GM12891 (cell line): ENCODE measurements at regions not wholly inside any gene's neighbourhood (a gene's known extent, or its start where the extent isn't known, plus 50 kb on each side); places are given as distances from the start of the nearest gene placed in this dataset.
"Not testable (repeated sequence)": the region's sequence is repeated elsewhere in the genome, so short reads cannot be mapped to it uniquely, and the experiment has no call there.

Experiments
- DNase-seq: peaks from one replicate; pipeline ENCODE4 v3.0.0; 2011; ENCODE audit warnings: low spot score; ENCODE audit not compliant: insufficient read length
- FAIRE-seq: peaks from 2 replicates; lab custom pipeline; 2011; peaks lifted over from hg19 to GRCh38; lab: Jason Lieb, UNC
- PAX5 ChIP-seq: IDR thresholded peaks from 2 replicates; pipeline ENCODE4 v1.6.1; 2011; ENCODE audit warnings: low read length, moderate library complexity, mild to moderate bottlenecking; ENCODE audit not compliant: insufficient read depth, severe bottlenecking
- POLR2A ChIP-seq: IDR thresholded peaks from 2 replicates; pipeline ENCODE4 v1.6.1; 2011; ENCODE audit warnings: low read depth, low read length, control low read depth
- POLR2AphosphoS5 ChIP-seq: IDR thresholded peaks from 2 replicates; pipeline ENCODE4 v1.6.1; 2011; ENCODE audit warnings: low read depth, low read length, control low read depth
- POU2F2 ChIP-seq: IDR thresholded peaks from 2 replicates; pipeline ENCODE4 v1.6.1; 2011; ENCODE audit warnings: low read depth, mild to moderate bottlenecking, control low read depth, low read length, moderate library complexity
- SPI1 ChIP-seq: IDR thresholded peaks from 2 replicates; pipeline ENCODE4 v1.6.1; 2011; ENCODE audit warnings: low read depth, low read length, control low read depth
- TAF1 ChIP-seq: IDR thresholded peaks from 2 replicates; pipeline ENCODE4 v1.6.1; 2011; ENCODE audit warnings: low read depth, low read length, control low read depth

- TF ChIP-seq POLR2AphosphoS5 (no peak), POLR2A (no peak), TAF1 (no peak), SPI1 (no peak), POU2F2 (no peak), PAX5 (no peak)
- no peak for FAIRE-seq
- no peak for DNase-seq
Observed at GRCh38 chr5:106459541-106459940, 1211.2 kb downstream of the EFNA5 start.

- DNase-seq (no peak), FAIRE-seq (no peak)
- no peak for TF ChIP-seq PAX5
Observed at GRCh38 chr5:106454651-106455415, 1215.9 kb downstream of the EFNA5 start.

- TF ChIP-seq POLR2A (no peak), SPI1 (no peak), POLR2AphosphoS5 (no peak), POU2F2 (no peak), TAF1 (no peak), PAX5 (no peak)
- DNase-seq: no peak
- FAIRE-seq: no peak
Observed at GRCh38 chr5:106454050-106454449, 1216.7 kb downstream of the EFNA5 start.

GRCh38 chr5:106451998-106452397, 1218.7 kb downstream of the EFNA5 start:
- FAIRE-seq (no peak), DNase-seq (no peak)
- no peak for TF ChIP-seq SPI1
- no peak for TF ChIP-seq TAF1
- no peak for TF ChIP-seq POU2F2
- TF ChIP-seq PAX5: no peak
- no peak for TF ChIP-seq POLR2A
- no peak for TF ChIP-seq POLR2AphosphoS5

GRCh38 chr5:106443746-106444145, 1227.0 kb downstream of the EFNA5 start:
- DNase-seq: no peak
- TF ChIP-seq SPI1 (no peak), POLR2AphosphoS5 (no peak), POLR2A (no peak), TAF1 (no peak), POU2F2 (no peak), PAX5 (no peak)
- FAIRE-seq: no peak

- DNase-seq: no peak
- TF ChIP-seq POLR2AphosphoS5 (no peak), TAF1 (no peak), POU2F2 (no peak), SPI1 (no peak), PAX5 (no peak), POLR2A (no peak)
- no peak for FAIRE-seq
Observed at GRCh38 chr5:106435185-106435584, 1235.6 kb downstream of the EFNA5 start.

- DNase-seq, FAIRE-seq: not testable (repeated sequence)
Observed at GRCh38 chr5:106430733-106431132, 1240.0 kb downstream of the EFNA5 start.

GRCh38 chr5:106423109-106423897, 1247.4 kb downstream of the EFNA5 start:
- DNase-seq (no peak), FAIRE-seq (no peak)
- TF ChIP-seq POLR2A: no peak
- no peak for TF ChIP-seq POLR2AphosphoS5
- no peak for TF ChIP-seq PAX5
- TF ChIP-seq POU2F2: no peak
- TF ChIP-seq TAF1: no peak
- no peak for TF ChIP-seq SPI1

GRCh38 chr5:106420102-106420501, 1250.6 kb downstream of the EFNA5 start:
- TF ChIP-seq TAF1: no peak
- no peak for TF ChIP-seq POLR2A
- no peak for TF ChIP-seq PAX5
- TF ChIP-seq SPI1: no peak
- FAIRE-seq: no peak
- DNase-seq: no peak

- TF ChIP-seq SPI1 (no peak), POLR2AphosphoS5 (no peak), POU2F2 (no peak), POLR2A (no peak), TAF1 (no peak), PAX5 (no peak)
- no peak for FAIRE-seq
Observed at GRCh38 chr5:106418196-106418595, 1252.5 kb downstream of the EFNA5 start.

GRCh38 chr5:106417566-106417965, 1253.2 kb downstream of the EFNA5 start:
- DNase-seq (no peak), FAIRE-seq (no peak)
- no peak for TF ChIP-seq SPI1
- no peak for TF ChIP-seq TAF1
- no peak for TF ChIP-seq POU2F2
- TF ChIP-seq PAX5: no peak
- TF ChIP-seq POLR2A: no peak
- no peak for TF ChIP-seq POLR2AphosphoS5

More at GRCh38 chr5:106418196-106418595, 1252.5 kb downstream of the EFNA5 start:
- no peak for DNase-seq
